Motor neuron (in vitro differentiated cells): ENCODE measurements at regions not wholly inside any gene's neighbourhood (a gene's known extent, or its start where the extent isn't known, plus 50 kb on each side); places are given as distances from the start of the nearest gene placed in this dataset.

Source experiments
- ATAC-seq, 8 experiments: fragments of 200-7000 bp; cut with Tn5 transposase; replicated peaks in 6 of 8; 2 replicates each; pipeline ENCODE4 v1.8.0; 2021; ENCODE audit warnings: mild to moderate bottlenecking in 8 of 8, moderate library complexity in 8 of 8
- H3K27ac ChIP-seq, 2 donors: fragments of 250-450 bp; sonication (Bioruptor Pico); 2 replicates each; pipeline ENCODE4 v1.9.0; 2021; ENCODE audit warnings: antibody characterized with exemption in 2 of 2, mild to moderate bottlenecking in 2 of 2, moderate library complexity in 1 of 2
- H3K4me1 ChIP-seq, 2 donors: fragments of 250-450 bp; sonication (Bioruptor Pico); replicated peaks in 1 of 2; 2 replicates each; pipeline ENCODE4 v1.6.1; 2021; ENCODE audit warnings: antibody characterized with exemption in 2 of 2, mild to moderate bottlenecking in 2 of 2, moderate library complexity in 1 of 2
- H3K4me3 ChIP-seq, 5 donors: fragments of 250-450 bp; sonication (Bioruptor Pico); 2 replicates each; pipeline ENCODE4 v1.9.0; 2021; ENCODE audit warnings: antibody characterized with exemption in 5 of 5, mild to moderate bottlenecking in 5 of 5, moderate library complexity in 4 of 5
- WGBS, 10 experiments: fragments of 450-650 bp; shearing (Covaris generic); methylation state at CpG; one replicate each; pipeline ENCODE4 v1.0.0; 2022; 5-methylcytosine and 5-hydroxymethylcytosine counted together
- in situ Hi-C, 9 experiments: fragments of 400-800 bp; cut with MboI; loops; one replicate each; pipeline ENCODE4 v1.15.0; 2021; ENCODE audit warnings: low sequenced_read_pairs in 9 of 9, low pct_unique_long_range_greater_than_20kb in 2 of 9; ENCODE audit not compliant: unreplicated experiment in 9 of 9

DNA sequence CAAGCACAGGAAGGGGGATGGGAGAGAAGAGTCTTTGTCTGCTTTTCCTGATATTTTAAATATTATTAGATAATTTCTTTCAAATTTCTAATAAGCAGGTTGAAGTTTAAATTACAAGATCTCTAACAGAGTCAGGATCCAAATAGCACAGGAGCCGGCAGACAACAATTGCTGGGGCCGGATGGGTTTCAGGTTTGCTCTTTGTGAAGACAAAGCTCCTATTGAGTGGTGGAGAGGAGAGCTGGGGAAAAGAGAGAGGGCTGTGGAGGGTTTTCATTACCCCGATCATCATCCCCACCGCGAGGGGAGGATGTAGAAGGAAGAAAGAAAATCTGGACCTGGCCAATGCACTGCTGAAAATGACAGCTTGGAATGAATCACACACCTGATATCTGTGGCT lies 197.3 kb downstream of the SOX9 start:
- Histone ChIP-seq H3K4me3 (no peak overlapping the region), H3K27ac (peak overlapping the region in 1 of 2 donors; percentile 50), H3K4me1 (peaks cover 16 to 20% of the 10 kb centered on the region in 2 donors)
- ATAC-seq: peak in 2 of 8 experiments; percentile 16 to 21
- in situ Hi-C loops: no loop called here
- 57 to 86% (median 69%) methylated on average over 1 to 5 of the region's 5 CpGs; no CpG with 5 or more reads in 2 of the 10 experiments for WGBS, 10 experiments

DNA sequence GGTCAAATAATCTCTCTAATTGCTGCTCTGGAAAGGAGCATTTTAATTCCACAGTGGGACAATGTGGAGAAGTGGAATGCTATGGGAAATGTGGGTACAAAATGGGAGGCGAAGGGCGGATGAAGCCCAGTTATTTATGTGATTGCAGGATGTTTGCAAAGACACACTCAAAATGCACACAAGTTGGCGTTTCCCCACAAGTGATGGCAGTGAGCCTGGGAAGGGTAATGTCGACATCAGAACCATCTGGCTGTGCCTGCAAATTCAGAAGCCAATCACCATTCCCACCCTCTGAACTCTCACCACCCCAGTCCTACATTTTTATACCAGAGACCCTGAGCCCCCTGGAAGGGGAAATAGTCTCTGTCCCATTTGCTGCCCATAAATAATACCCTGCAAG lies 201.1 kb downstream of the SOX9 start:
- ATAC-seq: no peak
- Histone ChIP-seq H3K4me3 (no peak overlapping the region), H3K27ac (no peak overlapping the region), H3K4me1 (peaks cover 14 to 20% of the 10 kb centered on the region in 2 donors)
- 0 to 100% (median 68%) methylated on average over 3 to 4 of the region's 4 CpGs; no CpG with 5 or more reads in 4 of the 10 experiments for WGBS, 10 experiments
- in situ Hi-C loops: no loop called here

DNA sequence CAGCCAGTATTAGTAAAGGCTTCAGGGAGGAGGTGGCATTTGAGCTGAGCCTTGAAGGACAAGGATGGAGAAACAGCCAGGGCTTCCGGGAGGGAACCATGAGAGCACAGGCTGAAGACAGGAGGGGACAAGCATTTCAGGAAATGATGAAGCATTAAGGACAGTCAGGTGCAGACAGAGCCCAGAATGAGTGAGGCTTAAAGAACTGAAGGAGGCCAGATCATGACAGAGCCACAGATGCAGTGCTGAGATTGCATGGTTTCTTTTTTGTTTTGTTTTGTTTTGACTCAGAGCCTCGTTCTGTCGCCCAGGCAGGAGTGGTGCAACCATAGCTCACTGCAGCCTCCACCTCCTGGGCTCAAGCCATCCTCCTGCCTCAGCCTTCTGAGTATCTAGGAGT lies 211.5 kb downstream of the SOX9 start:
- no peak for ATAC-seq
- H3K4me3 ChIP-seq: no peak overlapping the region
- 50 to 100% (median 87%) methylated on average over 1 to 3 of the region's 3 CpGs; no CpG with 5 or more reads in 2 of the 10 experiments for WGBS, 10 experiments

DNA sequence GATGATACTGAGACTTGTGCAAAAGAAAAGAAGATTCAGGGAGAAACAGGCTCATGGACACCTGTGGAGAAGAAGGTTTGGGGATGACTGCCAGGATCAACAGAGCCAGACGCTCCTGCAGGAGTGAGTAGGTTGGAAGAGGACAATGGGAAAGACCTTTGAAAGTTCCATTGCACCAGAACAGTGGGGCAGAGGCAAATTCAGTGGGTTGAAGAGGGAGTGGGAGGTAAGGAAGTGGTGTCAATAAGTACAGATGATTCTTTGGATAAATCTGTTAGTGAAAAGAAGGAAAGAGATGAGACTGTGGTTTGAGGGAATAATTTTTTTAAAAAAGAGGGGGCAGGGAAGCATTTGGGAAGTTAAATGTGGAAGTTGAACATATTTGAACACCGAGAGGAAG lies 212.8 kb downstream of the SOX9 start:
- peaks cover 15 to 16% of the 10 kb centered on the region in 2 donors for H3K4me1 ChIP-seq
- in situ Hi-C loops: no loop called here
- WGBS, 10 experiments: 29 to 100% (median 86%) methylated on average over 1 to 2 of the region's 2 CpGs; no CpG with 5 or more reads in 1 of the 10 experiments
- no peak overlapping the region for H3K4me3 ChIP-seq
- H3K27ac ChIP-seq: no peak overlapping the region
- ATAC-seq: no peak

More for the DNA sequence above, 211.5 kb downstream of the SOX9 start:
- peaks cover 14 to 16% of the 10 kb centered on the region in 2 donors for H3K4me1 ChIP-seq
- in situ Hi-C loops: no loop called here
- H3K27ac ChIP-seq: no peak overlapping the region

DNA sequence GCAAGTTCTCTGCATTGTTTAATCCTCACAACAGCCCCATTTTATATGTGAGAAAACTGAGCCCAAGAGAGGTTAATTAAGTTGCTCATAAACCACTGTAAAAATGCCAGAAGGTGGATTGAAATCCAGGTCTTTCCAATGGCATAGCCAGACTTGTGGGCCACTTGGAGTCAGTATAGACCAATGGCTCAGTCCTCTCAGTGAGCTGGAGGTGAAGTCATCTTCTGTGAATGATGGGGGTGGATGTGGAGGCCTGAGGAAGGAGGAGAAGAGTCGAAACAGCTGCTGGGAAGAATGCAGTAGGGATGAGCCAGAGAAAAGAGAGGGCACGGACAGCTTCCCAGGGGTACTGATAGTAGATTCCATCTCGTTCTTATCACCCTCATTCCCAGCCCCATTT lies 213.4 kb downstream of the SOX9 start:
- H3K4me1 ChIP-seq: peaks cover 19 to 20% of the 10 kb centered on the region in 2 donors
- peak in 1 of 8 experiments; percentile 9 for ATAC-seq
- no peak overlapping the region for H3K27ac ChIP-seq
- no peak overlapping the region for H3K4me3 ChIP-seq
- in situ Hi-C loops: no loop called here
- WGBS, 10 experiments: 0 to 93% (median 35%) methylated on average over 1 to 3 of the region's 3 CpGs; no CpG with 5 or more reads in 2 of the 10 experiments

DNA sequence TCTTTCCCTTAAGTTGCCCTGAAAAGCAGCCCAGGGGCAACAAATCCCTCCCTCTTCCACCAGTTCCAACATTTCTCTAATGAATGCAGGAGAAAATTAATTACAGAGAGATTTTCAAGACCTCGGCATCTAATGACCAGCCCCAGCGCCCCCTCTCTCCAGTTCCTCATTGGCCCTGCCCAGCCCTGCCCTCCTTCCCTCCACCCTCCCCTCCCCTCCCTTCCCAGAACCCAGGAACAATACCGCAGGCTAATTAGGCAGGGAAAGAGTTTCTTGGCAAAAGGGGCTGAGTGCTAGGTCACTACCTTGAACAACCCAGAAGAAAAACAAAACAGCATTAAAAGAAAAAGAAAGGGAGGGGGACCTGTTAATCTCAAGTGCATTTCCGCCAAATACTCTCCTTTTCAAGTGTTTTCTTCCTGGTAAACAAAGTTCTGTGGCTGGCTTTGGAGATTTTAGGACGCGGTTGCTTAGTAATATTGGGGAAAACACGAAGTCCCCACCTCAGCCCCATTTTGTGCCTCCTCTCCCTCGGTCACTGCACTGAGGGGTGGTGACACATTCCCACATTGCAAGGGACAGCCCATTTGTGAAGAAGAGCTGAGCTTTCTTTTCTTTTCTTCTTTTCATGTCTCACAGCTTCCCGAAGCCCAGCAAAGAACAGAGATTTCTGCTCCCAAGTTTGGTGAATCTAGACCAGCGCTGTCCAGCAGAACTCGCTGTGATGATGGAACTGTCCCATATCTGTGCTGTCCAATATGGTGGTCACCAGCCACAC lies 215.4 kb downstream of the SOX9 start:
- Histone ChIP-seq H3K4me1 (peaks cover 22 to 25% of the 10 kb centered on the region in 2 donors), H3K4me3 (no peak overlapping the region), H3K27ac (no peak overlapping the region)
- WGBS, 10 experiments: 0 to 82% (median 72%) methylated on average over 1 to 8 of the region's 11 CpGs; no CpG with 5 or more reads in 1 of the 10 experiments
- ATAC-seq: peak in 5 of 8 experiments; percentile 18 to 69 (median 64)
- in situ Hi-C loops: no loop called here

DNA sequence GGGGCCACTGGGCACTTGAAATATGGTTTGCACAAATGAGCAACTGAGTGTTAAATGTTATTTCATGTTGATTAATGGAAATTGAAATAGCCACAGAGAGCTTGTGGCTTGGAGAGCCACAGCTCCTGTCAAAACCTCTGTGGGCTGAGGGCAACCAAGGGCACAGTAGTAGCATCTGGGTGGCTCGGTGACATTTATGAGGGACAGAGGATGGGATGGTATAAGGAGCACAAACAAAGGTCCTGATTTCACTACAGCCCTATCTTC lies 215.9 kb downstream of the SOX9 start:
- in situ Hi-C loops: no loop called here
- ATAC-seq: no peak
- Histone ChIP-seq H3K4me1 (peaks cover 27 to 28% of the 10 kb centered on the region in 2 donors), H3K4me3 (no peak overlapping the region), H3K27ac (no peak overlapping the region)
- WGBS, 10 experiments: 60 to 100% (median 80%) methylated on average over 1 of the region's 1 CpG; no CpG with 5 or more reads in 7 of the 10 experiments

DNA sequence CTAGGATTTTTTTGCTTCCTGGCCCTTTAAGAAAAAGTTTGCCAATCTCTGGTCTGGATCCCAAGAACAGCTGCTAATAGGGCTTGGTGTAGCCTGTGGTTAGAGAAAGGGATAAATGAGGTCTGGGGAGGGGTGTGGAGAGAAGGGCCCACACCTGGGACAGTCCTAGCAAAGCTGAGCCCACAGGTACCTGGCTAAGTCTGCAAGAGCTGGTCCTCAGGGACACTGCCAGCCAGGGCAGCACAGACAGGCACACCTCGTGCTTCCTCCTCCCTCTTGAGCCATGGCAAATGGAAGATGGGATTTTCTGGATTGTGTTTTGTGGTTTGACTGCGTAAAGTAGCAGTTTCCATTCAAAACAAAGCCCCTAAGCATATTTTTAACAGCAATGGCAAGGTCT lies 217.5 kb downstream of the SOX9 start:
- H3K4me1 ChIP-seq: peaks cover 38 to 42% of the 10 kb centered on the region in 2 donors
- ATAC-seq: no peak
- H3K27ac ChIP-seq: no peak overlapping the region
- 71 to 100% (median 82%) methylated on average over 1 to 2 of the region's 2 CpGs; no CpG with 5 or more reads in 6 of the 10 experiments for WGBS, 10 experiments
- H3K4me3 ChIP-seq: no peak overlapping the region
- in situ Hi-C loops: no loop called here

DNA sequence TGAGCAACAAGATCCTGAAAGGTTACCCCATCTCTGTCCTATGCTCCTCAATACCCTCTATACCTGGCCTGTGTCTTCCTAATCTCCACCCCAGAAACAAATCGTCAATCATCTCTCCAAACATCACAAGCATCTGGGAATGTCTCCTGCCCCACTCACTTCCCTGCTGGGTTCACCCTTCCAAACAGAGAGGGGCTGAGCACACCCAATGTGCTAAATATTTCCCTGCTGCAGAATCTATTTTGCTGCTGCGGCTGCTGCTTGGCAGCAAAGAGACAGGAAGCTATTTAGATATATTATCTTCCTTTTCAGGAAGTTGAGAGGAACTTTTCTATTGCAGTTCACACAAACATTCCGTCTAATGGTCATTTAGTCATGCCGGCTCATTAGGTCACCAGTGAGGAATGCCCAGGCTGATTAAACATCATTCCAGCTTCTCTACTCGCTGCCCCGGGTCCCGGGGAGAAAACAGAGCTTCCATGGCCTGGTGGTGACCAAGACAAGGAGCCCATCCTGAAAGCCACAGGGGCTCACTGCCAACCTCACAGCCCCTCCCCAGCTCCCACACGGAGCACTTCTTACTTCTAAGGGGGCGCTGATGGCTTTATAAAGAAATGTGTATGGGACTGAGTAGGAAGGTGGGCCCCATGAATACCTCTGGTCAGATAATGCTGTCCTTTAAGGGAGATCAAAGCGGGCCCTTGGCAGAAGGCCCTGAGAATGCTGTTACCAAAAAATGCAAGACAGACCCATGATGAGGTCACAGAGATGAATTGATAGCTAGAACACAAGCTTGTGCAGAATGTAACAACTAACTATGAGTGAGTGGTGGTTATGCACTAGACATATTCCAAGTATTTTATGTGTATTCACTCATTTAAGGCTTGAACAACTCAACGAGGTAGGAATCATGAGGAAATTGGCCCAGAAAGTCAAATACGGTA lies 218.3 kb downstream of the SOX9 start:
- in situ Hi-C loops: no loop called here
- 10 to 94% (median 65%) methylated on average over 2 to 10 of the region's 12 CpGs; no CpG with 5 or more reads in 1 of the 10 experiments for WGBS, 10 experiments
- Histone ChIP-seq H3K4me3 (no peak overlapping the region), H3K4me1 (peaks cover 46 to 51% of the 10 kb centered on the region in 2 donors), H3K27ac (no peak overlapping the region)
- peak in 5 of 8 experiments; percentile 23 to 84 (median 62) for ATAC-seq

DNA sequence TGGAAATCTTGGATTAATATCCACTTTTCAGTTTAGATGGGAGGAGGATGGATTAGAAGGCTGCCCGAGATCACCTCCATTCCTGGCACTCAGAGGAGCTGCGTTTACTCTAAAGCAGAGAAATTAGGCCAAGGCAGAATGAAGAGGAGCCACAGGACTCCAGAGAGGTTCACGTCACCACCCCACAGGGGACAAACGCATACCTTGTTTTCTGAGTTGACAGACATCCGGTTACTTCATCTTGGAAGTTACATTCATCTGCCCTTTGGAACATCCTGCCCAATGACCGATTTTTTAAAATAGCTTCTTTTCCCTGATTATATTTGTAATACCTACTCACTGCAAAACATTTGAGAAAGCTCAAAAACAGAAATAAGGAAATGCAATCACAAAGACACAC lies 220.0 kb downstream of the SOX9 start:
- H3K4me3 ChIP-seq: no peak overlapping the region
- no peak for ATAC-seq
- 40 to 100% (median 100%) methylated on average over 1 to 4 of the region's 6 CpGs; no CpG with 5 or more reads in 3 of the 10 experiments for WGBS, 10 experiments
- peaks cover 45 to 48% of the 10 kb centered on the region in 2 donors for H3K4me1 ChIP-seq
- H3K27ac ChIP-seq: no peak overlapping the region
- in situ Hi-C loops: no loop called here

DNA sequence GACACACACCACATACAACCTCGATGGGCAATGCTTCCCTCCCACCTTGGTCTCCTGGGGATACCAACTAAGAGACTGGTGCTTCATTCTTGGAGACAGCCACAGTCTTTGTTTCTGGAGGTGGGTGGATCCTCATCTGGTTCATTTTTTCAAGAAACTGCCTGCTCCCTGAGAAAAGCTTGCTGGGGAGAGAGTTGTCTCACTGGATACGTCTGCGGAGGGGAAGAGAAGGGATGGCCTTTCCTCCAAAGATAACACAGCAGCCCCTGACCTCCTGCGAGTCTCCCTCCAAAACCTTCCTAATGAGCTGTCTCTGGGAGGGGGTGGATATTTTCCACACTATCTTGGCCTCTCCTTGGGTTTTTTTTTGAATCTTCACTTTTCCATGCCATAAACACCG lies 221.2 kb downstream of the SOX9 start:
- H3K4me3 ChIP-seq: peak overlapping the region in 3 of 5 donors; percentile 1 to 9 (median 7)
- in situ Hi-C loops: no loop called here
- peak overlapping the region; percentile 87 to 90 for H3K27ac ChIP-seq
- ATAC-seq: peak in 5 of 8 experiments; percentile 12 to 43 (median 40)
- WGBS, 10 experiments: 31 to 48% (median 39%) methylated on average over 1 to 5 of the region's 5 CpGs; no CpG with 5 or more reads in 4 of the 10 experiments
- H3K4me1 ChIP-seq: peaks cover 33 to 38% of the 10 kb centered on the region in 2 donors

DNA sequence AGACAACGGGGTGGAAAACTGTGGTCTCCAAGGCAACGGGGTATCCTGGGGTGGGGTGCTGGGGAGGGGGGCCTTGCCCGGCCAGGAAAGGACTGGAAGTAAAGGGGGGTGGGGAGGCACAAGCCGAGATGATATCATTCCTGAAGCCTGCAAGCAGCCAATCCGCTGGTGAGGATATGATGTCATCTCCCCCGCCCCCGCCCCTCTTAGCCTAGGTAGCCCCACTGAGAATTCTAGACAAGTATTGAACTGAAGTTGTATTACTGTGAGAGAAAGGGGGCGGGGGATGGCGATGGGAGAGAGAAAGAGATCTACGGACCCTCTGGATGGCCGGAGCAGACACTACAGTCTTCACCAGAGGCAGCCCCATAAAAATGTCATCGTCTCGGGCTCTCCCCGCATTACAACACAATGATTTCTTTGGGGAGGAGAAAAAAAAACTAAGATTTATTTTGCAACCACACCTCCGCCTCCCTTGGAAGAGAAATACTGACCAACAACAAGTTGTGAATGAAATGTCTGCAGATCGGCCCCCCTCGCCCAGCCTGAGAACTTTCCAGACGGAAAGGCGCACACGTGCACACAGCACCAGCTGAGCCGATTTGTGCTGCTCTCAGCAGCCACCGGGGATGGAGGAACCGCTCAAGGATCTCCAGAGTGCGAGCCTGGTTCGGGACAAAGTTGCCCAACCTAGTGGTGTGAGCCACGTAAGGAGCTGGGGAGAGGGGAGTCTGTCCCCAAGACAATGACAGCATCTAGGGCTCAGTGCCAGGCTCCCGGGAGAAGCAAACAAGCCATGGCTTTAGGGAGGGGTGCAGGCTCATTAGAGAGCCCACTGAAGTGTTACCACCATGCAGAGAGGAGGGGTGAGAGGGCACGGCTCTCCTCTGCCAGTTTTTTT lies 222.1 kb downstream of the SOX9 start:
- in situ Hi-C loops: no loop called here
- WGBS, 10 experiments: 17 to 81% (median 45%) methylated on average over 2 to 19 of the region's 28 CpGs; no CpG with 5 or more reads in 2 of the 10 experiments
- H3K4me1 ChIP-seq: peaks cover 33 to 38% of the 10 kb centered on the region in 2 donors
- peak overlapping the region in 4 of 5 donors; percentile 1 to 9 (median 6) for H3K4me3 ChIP-seq
- H3K27ac ChIP-seq: peak overlapping the region; percentile 87 to 90
- peak in 7 of 8 experiments; percentile 28 to 87 (median 82) for ATAC-seq
